Activated T-helper 9 cell treated with anti-CD3 and anti-CD28 coated beads, Interleukin-2, amount 50 U/mL, for 16 hours (primary cell): ENCODE measurements at regions not wholly inside any gene's neighbourhood (a gene's known extent, or its start where the extent isn't known, plus 50 kb on each side); places are given as distances from the start of the nearest gene placed in this dataset.

Source experiments
- DNase-seq: peaks from one replicate; pipeline ENCODE4 v3.0.0-alpha.2; 2020; ENCODE audit warnings: low read depth

- no peak for DNase-seq
Measured at GRCh38 chr3:35946854-35947515, 307.7 kb downstream of the ARPP21 start.

- DNase-seq, result no peak
Measured at GRCh38 chr3:35950021-35950420, 310.7 kb downstream of the ARPP21 start.

- no peak for DNase-seq
Measured at GRCh38 chr3:35954413-35954812, 315.1 kb downstream of the ARPP21 start.

- no peak for DNase-seq
Measured at GRCh38 chr3:35965908-35966307, 326.6 kb downstream of the ARPP21 start.

GRCh38 chr3:35966629-35967464 lies 327.5 kb downstream of the ARPP21 start:
- DNase-seq, result no peak

GRCh38 chr3:35968043-35968622 lies 328.8 kb downstream of the ARPP21 start:
- no peak for DNase-seq

GRCh38 chr3:35969406-35969805 lies 330.1 kb downstream of the ARPP21 start:
- no peak for DNase-seq

- no peak for DNase-seq
Measured at GRCh38 chr3:35970793-35971192, 331.5 kb downstream of the ARPP21 start.

GRCh38 chr3:35971686-35972085 lies 332.4 kb downstream of the ARPP21 start:
- DNase-seq, result no peak

GRCh38 chr3:35974872-35975271 lies 335.5 kb downstream of the ARPP21 start:
- DNase-seq, result no peak

GRCh38 chr3:35986161-35986560 lies 346.8 kb downstream of the ARPP21 start:
- DNase-seq, result no peak

GRCh38 chr3:35987386-35987785 lies 348.1 kb downstream of the ARPP21 start:
- DNase-seq, result no peak

- no peak for DNase-seq
Measured at GRCh38 chr3:35992041-35992440, 352.7 kb downstream of the ARPP21 start.

- no peak for DNase-seq
Measured at GRCh38 chr3:36011791-36012190, 368.5 kb upstream of the STAC start.

GRCh38 chr3:36013425-36013824 lies 366.9 kb upstream of the STAC start:
- no peak for DNase-seq

- DNase-seq, result no peak
Measured at GRCh38 chr3:36025232-36025631, 355.1 kb upstream of the STAC start.

GRCh38 chr3:36032180-36033047 lies 347.9 kb upstream of the STAC start:
- no peak for DNase-seq

- no peak for DNase-seq
Measured at GRCh38 chr3:36058404-36059030, 321.8 kb upstream of the STAC start.

- no peak for DNase-seq
Measured at GRCh38 chr3:36060950-36061349, 319.4 kb upstream of the STAC start.

GRCh38 chr3:36063992-36064391 lies 316.3 kb upstream of the STAC start:
- no peak for DNase-seq

GRCh38 chr3:36065321-36065720 lies 315.0 kb upstream of the STAC start:
- no peak for DNase-seq

GRCh38 chr3:36075491-36075890 lies 304.8 kb upstream of the STAC start:
- no peak for DNase-seq
